Trophoblast cell (in vitro differentiated cells and primary cell): ENCODE measurements at regions not wholly inside any gene's neighbourhood (a gene's known extent, or its start where the extent isn't known, plus 50 kb on each side); places are given as distances from the start of the nearest gene placed in this dataset.

Source experiments
- DNase-seq, 2 donors: peaks; one replicate each; pipeline ENCODE4 v3.0.0-alpha.2; 2016
- H2AFZ ChIP-seq: 2 replicates; pipeline ENCODE4 v1.6.1; 2013; ENCODE audit warnings: low read length, moderate library complexity, mild to moderate bottlenecking; ENCODE audit not compliant: insufficient read depth, poor library complexity
- H2AK5ac ChIP-seq: 2 replicates; pipeline ENCODE4 v1.6.1; 2013; ENCODE audit warnings: mild to moderate bottlenecking, low read length
- H2BK120ac ChIP-seq: 2 replicates; pipeline ENCODE4 v1.6.1; 2013; ENCODE audit warnings: low read length, mild to moderate bottlenecking, moderate library complexity; ENCODE audit not compliant: insufficient read depth, poor library complexity
- H2BK12ac ChIP-seq: 2 replicates; pipeline ENCODE4 v1.6.1; 2013; ENCODE audit warnings: mild to moderate bottlenecking, low read length, moderate library complexity
- H2BK5ac ChIP-seq: 2 replicates; pipeline ENCODE4 v1.6.1; 2013; ENCODE audit warnings: low read length, low read depth, moderate library complexity, mild to moderate bottlenecking; ENCODE audit not compliant: poor library complexity
- H3K14ac ChIP-seq: 2 replicates; pipeline ENCODE4 v1.6.1; 2013; ENCODE audit warnings: mild to moderate bottlenecking, low read length
- H3K18ac ChIP-seq: 2 replicates; pipeline ENCODE4 v1.6.1; 2013; ENCODE audit warnings: mild to moderate bottlenecking, low read length
- H3K23ac ChIP-seq: 2 replicates; pipeline ENCODE4 v1.6.1; 2013; ENCODE audit warnings: low read length
- H3K27ac ChIP-seq: 2 replicates; pipeline ENCODE4 v1.5.1; 2013; ENCODE audit warnings: low read depth, mild to moderate bottlenecking, inconsistent platforms, low read length, moderate library complexity
- H3K27me3 ChIP-seq: 2 replicates; pipeline ENCODE4 v1.6.1; 2013; ENCODE audit warnings: inconsistent platforms, mild to moderate bottlenecking, low read length, moderate library complexity; ENCODE audit not compliant: insufficient read depth
- H3K36me3 ChIP-seq, 2 experiments: 1 replicate in 1 of 2; 2 replicates in 1 of 2; pipeline ENCODE4 v1.6.1; 2013; ENCODE audit warnings: low read length in 2 of 2, mild to moderate bottlenecking in 2 of 2, moderate library complexity in 1 of 2; ENCODE audit not compliant: insufficient read depth in 2 of 2, control insufficient read depth in 1 of 2
- H3K4ac ChIP-seq: 2 replicates; pipeline ENCODE4 v1.6.1; 2013; ENCODE audit warnings: low read depth, mild to moderate bottlenecking, low read length, moderate library complexity
- H3K4me1 ChIP-seq, 2 experiments: 1 replicate in 1 of 2; 2 replicates in 1 of 2; pipeline ENCODE4 v1.6.1; 2013; ENCODE audit warnings: low read length in 2 of 2, mild to moderate bottlenecking in 2 of 2, moderate library complexity in 1 of 2; ENCODE audit not compliant: insufficient read depth in 2 of 2, control insufficient read depth in 1 of 2
- H3K4me2 ChIP-seq: 2 replicates; pipeline ENCODE4 v1.6.1; 2013; ENCODE audit warnings: inconsistent platforms, mild to moderate bottlenecking, low read length, moderate library complexity
- H3K4me3 ChIP-seq: 2 replicates; pipeline ENCODE4 v1.5.1; 2013; ENCODE audit warnings: mild to moderate bottlenecking, low read depth, low read length, inconsistent platforms
- H3K79me1 ChIP-seq: one replicate; pipeline ENCODE4 v1.6.1; 2013; ENCODE audit warnings: low read length
- H3K79me2 ChIP-seq: 2 replicates; pipeline ENCODE4 v1.6.1; 2013; ENCODE audit warnings: low read length, mild to moderate bottlenecking; ENCODE audit not compliant: control insufficient read depth, insufficient read depth, poor library complexity
- H3K9ac ChIP-seq: 2 replicates; pipeline ENCODE4 v1.6.1; 2013; ENCODE audit warnings: mild to moderate bottlenecking, low read length
- H3K9me3 ChIP-seq: 2 replicates; pipeline ENCODE4 v1.6.1; 2013; ENCODE audit warnings: low read depth, mild to moderate bottlenecking, control low read depth, inconsistent platforms, low read length; ENCODE audit not compliant: insufficient read depth
- H4K12ac ChIP-seq: 2 replicates; pipeline ENCODE4 v1.6.1; 2013; ENCODE audit warnings: low read depth, mild to moderate bottlenecking, low read length, moderate library complexity
- H4K8ac ChIP-seq: 2 replicates; pipeline ENCODE4 v1.6.1; 2013; ENCODE audit warnings: low read depth, mild to moderate bottlenecking, low read length, moderate library complexity
- H4K91ac ChIP-seq: one replicate; pipeline ENCODE4 v1.6.1; 2013; ENCODE audit warnings: low read depth, mild to moderate bottlenecking, low read length, moderate library complexity
- WGBS: extraction: QIAGEN DNeasy Blood & Tissue Kit; methylation state at CpG from one replicate; pipeline ENCODE4 v1.1.7; 2013; ENCODE audit warnings: missing lambda C conversion rate; ENCODE audit not compliant: insufficient read length, insufficient coverage; ENCODE audit errors: extremely low coverage; 5-methylcytosine and 5-hydroxymethylcytosine counted together

DNA sequence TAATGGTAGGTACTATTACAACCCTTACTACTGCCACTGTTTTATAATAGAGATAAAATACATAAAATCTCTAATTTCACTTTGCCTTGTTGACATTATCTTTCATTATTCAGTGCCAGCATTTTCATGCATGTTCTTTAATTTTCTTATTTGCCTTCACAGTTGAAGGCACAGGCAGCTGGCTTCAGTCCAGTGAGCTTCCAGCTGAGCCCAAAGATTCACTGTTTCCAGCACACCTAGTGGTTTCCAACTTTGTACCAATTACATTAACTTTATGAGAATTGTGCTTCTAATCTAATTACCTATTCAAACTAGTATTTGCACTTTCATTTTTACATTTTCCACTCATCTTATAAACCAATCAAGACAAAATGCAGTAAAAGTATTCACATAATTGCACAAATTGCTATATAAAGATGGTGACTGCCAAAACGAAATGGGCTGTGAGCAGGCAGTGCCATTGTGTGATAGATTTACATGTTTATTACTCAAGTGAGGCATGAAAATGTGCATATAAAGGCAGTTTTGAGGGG is 228.3 kb downstream of the MFSD1 start:
- Histone ChIP-seq H3K18ac (no peak overlapping the region), H3K4me1 (no peaks in the 10 kb centered on the region), H3K79me1 (no peaks in the 10 kb centered on the region), H3K79me2 (no peaks in the 10 kb centered on the region), H3K27me3 (no peaks in the 10 kb centered on the region), H4K91ac (no peak overlapping the region), H3K4ac (no peak overlapping the region), H3K14ac (no peak overlapping the region), H4K12ac (no peak overlapping the region), H4K8ac (no peak overlapping the region), H3K27ac (no peak overlapping the region), H2BK5ac (no peak overlapping the region), H2AK5ac (no peak overlapping the region), H2BK120ac (no peak overlapping the region), H3K23ac (no peak overlapping the region), H3K4me3 (no peak overlapping the region), H3K9ac (no peak overlapping the region), H3K9me3 (no peaks in the 10 kb centered on the region), H3K36me3 (no peaks in the 10 kb centered on the region), H2AFZ (no peak overlapping the region), H2BK12ac (no peak overlapping the region), H3K4me2 (no peak overlapping the region)
- no peak for DNase-seq
- WGBS, result no CpG with 5 or more reads among the region's 1 CpG

DNA sequence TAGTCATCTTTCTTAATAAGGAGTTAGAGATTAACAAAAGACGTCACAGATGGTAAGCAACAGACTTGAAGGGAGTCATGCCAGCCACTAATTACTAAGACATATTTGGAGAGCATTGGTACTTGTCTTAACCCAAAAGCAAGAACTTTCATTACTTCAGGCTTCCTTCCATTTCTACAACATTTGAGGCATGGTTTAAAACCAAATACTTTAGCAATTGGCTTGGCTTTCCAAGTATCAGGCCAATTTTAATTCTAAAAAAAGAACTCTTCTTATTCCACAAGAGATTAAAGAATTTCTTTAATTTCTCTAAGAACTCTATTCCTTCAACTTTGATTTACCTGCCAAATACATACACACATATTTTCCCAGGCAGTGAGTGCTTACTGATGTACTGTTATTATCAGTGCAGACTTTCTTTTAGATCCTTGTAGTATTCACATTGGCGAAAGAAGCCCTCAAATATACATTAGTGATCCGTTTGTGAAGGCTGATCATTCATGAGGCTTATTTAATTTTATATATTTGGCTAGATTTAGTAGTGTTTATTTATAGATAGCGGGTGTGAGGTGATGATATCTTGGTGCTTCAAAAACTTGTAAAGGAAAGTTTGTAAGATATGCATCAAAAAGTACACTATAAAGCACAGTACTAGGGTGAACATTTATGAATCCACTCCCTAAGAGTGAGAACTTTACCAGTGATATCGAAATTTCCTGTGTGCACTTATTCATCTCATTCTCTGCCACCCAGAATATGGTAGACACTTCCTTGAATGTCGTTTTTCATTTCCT is 229.2 kb downstream of the MFSD1 start:
- Histone ChIP-seq H3K79me1 (no peaks in the 10 kb centered on the region), H2AFZ (no peak overlapping the region), H2BK120ac (no peak overlapping the region), H4K12ac (no peak overlapping the region), H3K18ac (no peak overlapping the region), H2BK5ac (no peak overlapping the region), H3K9me3 (no peaks in the 10 kb centered on the region), H3K79me2 (no peaks in the 10 kb centered on the region), H2BK12ac (no peak overlapping the region), H4K8ac (no peak overlapping the region), H2AK5ac (no peak overlapping the region), H3K23ac (no peak overlapping the region), H3K36me3 (no peaks in the 10 kb centered on the region), H3K9ac (no peak overlapping the region), H3K27me3 (no peaks in the 10 kb centered on the region), H4K91ac (no peak overlapping the region), H3K4me3 (no peak overlapping the region), H3K4me2 (no peak overlapping the region), H3K4me1 (no peaks in the 10 kb centered on the region), H3K14ac (no peak overlapping the region), H3K4ac (no peak overlapping the region), H3K27ac (no peak overlapping the region)
- DNase-seq, result no peak
- WGBS, result 100% methylated on average over 1 of the region's 6 CpGs

DNA sequence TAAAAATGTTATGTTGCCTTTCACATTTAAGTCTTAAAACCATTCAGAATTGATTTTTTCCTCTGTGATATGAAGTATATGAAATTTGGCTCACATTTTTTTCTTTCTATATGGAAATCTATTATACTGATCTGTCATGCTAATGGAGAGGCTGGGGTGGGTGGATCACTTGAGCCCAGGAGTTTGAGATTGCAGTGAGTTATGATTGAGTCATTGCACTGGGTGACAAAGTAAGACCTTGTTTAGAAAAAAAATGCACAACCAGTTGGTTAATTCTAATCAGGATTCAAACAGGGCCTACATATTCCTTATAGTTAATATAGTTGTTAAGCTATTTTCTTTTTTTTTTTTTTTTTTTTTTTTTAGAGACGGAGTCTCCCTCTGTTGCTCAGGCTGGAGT is 230.5 kb downstream of the MFSD1 start:
- Histone ChIP-seq H2AK5ac (no peak overlapping the region), H3K23ac (no peak overlapping the region), H4K8ac (no peak overlapping the region), H3K27me3 (no peaks in the 10 kb centered on the region), H3K79me2 (no peaks in the 10 kb centered on the region), H3K79me1 (no peaks in the 10 kb centered on the region), H3K4me1 (no peaks in the 10 kb centered on the region), H3K36me3 (no peaks in the 10 kb centered on the region), H3K9ac (no peak overlapping the region), H4K91ac (no peak overlapping the region), H4K12ac (no peak overlapping the region), H2BK120ac (no peak overlapping the region), H3K18ac (no peak overlapping the region), H3K27ac (no peak overlapping the region), H3K9me3 (no peaks in the 10 kb centered on the region), H3K4me3 (no peak overlapping the region), H3K4me2 (no peak overlapping the region), H3K4ac (no peak overlapping the region), H2BK12ac (no peak overlapping the region), H3K14ac (no peak overlapping the region), H2BK5ac (no peak overlapping the region), H2AFZ (no peak overlapping the region)
- no CpG with 5 or more reads among the region's 1 CpG for WGBS
- DNase-seq, result no peak

DNA sequence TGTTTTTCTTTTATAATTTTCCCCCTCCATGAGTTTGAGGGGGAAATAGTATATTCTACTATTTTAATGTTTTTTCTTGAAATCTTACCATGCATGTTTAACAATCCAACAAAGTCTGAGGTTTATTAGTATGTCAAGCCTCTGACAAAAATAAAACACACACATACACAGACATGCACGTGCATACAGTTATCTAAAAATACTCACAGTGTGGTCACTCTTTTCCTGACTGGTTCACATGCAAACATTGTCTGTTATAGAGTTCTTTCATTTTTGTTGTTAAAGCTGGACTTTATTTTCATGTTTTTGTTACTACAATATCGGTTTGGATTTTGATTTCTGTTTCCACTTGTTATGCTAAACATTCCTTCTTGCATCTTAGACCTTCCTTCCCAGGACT is 236.6 kb downstream of the MFSD1 start:
- WGBS, result no CpG with 5 or more reads among the region's 2 CpGs
- no peak overlapping the region for H3K27ac ChIP-seq

More for the DNA sequence above, 236.6 kb downstream of the MFSD1 start:
- no peaks in the 10 kb centered on the region for H3K27me3 ChIP-seq
- H2BK5ac ChIP-seq, result no peak overlapping the region
- no peak overlapping the region for H2AK5ac ChIP-seq
- H2BK12ac ChIP-seq, result no peak overlapping the region
- no peak for DNase-seq
- no peak overlapping the region for H3K23ac ChIP-seq
- no peaks in the 10 kb centered on the region for H3K9me3 ChIP-seq
- no peak overlapping the region for H3K4ac ChIP-seq
- H2AFZ ChIP-seq, result no peak overlapping the region
- no peak overlapping the region for H3K14ac ChIP-seq
- H3K36me3 ChIP-seq, result no peaks in the 10 kb centered on the region
- no peak overlapping the region for H4K12ac ChIP-seq
- no peak overlapping the region for H3K9ac ChIP-seq
- H3K4me1 ChIP-seq, result no peaks in the 10 kb centered on the region
- H4K91ac ChIP-seq, result no peak overlapping the region
- no peak overlapping the region for H3K18ac ChIP-seq
- H3K4me3 ChIP-seq, result no peak overlapping the region
- H3K79me1 ChIP-seq, result no peaks in the 10 kb centered on the region
- no peaks in the 10 kb centered on the region for H3K79me2 ChIP-seq
- H2BK120ac ChIP-seq, result no peak overlapping the region
- no peak overlapping the region for H3K4me2 ChIP-seq
- H4K8ac ChIP-seq, result no peak overlapping the region
